Thoracic aorta (tissue), 2 donors: ENCODE measurements at regions not wholly inside any gene's neighbourhood (a gene's known extent, or its start where the extent isn't known, plus 50 kb on each side); places are given as distances from the start of the nearest gene placed in this dataset.
"Not testable (repeated sequence)": the region's sequence is repeated elsewhere in the genome, so short reads cannot be mapped to it uniquely, and the experiment has no call there.

Experiments
- ATAC-seq: fragments of 150-250 bp; one replicate; pipeline ENCODE4 v1.8.0; 2017; ENCODE audit warnings: low read depth; ENCODE audit not compliant: insufficient number of reproducible peaks, low FRiP score
- DNase-seq: peaks from one replicate; pipeline ENCODE4 v3.0.0-alpha.2; 2020; ENCODE audit warnings: low spot score
- H3K27ac ChIP-seq, 2 donors: fragments of 200-600 bp; sonication (generic); 1 replicate in 1 of 2; 2 replicates in 1 of 2; pipeline ENCODE4 v1.5.1; 2016; ENCODE audit warnings: mild to moderate bottlenecking in 2 of 2, moderate library complexity in 2 of 2
- H3K27me3 ChIP-seq: fragments of 200-600 bp; sonication (generic); replicated peaks from 2 replicates; pipeline ENCODE4 v1.6.0; 2016; ENCODE audit warnings: mild to moderate bottlenecking; ENCODE audit not compliant: insufficient read depth
- H3K36me3 ChIP-seq: fragments of 200-600 bp; sonication (generic); one replicate; pipeline ENCODE4 v1.5.1; 2016
- H3K4me1 ChIP-seq, 2 donors: fragments of 200-600 bp; sonication (generic); 1 replicate in 1 of 2; 2 replicates in 1 of 2; pipeline versions ENCODE4 v1.5.1 to v1.6.0; 2016; ENCODE audit warnings: low read depth in 2 of 2, mild to moderate bottlenecking in 1 of 2; ENCODE audit not compliant: control insufficient read depth in 1 of 2
- H3K4me3 ChIP-seq: fragments of 200-600 bp; sonication (generic); 2 replicates; pipeline ENCODE4 v1.5.1; 2016; ENCODE audit warnings: mild to moderate bottlenecking
- H3K9me3 ChIP-seq: fragments of 200-600 bp; sonication (generic); 2 replicates; pipeline ENCODE4 v1.5.1; 2016
- CTCF ChIP-seq: fragments of 200-600 bp; sonication (generic); IDR thresholded peaks from one replicate; pipeline ENCODE4 v1.5.1; 2019; ENCODE audit warnings: antibody characterized with exemption

- H3K27ac ChIP-seq, result no peak overlapping the region
- H3K4me3 ChIP-seq, result no peak overlapping the region
- DNase-seq, result no peak
- no peaks in the 10 kb centered on the region for H3K9me3 ChIP-seq
- H3K36me3 ChIP-seq, result no peaks in the 10 kb centered on the region
- H3K27me3 ChIP-seq, result no peaks in the 10 kb centered on the region
- no peaks in the 10 kb centered on the region for H3K4me1 ChIP-seq
- ATAC-seq, result no peak
- no peak for TF ChIP-seq CTCF
Measured at GRCh38 chr6:142645663-142646062, 299.3 kb downstream of the HIVEP2 start.

- Histone ChIP-seq H3K4me3 (no peak overlapping the region), H3K36me3 (no peaks in the 10 kb centered on the region), H3K27me3 (no peaks in the 10 kb centered on the region), H3K4me1 (no peaks in the 10 kb centered on the region), H3K9me3 (no peaks in the 10 kb centered on the region), H3K27ac (no peak overlapping the region)
- TF ChIP-seq CTCF, result no peak
- DNase-seq (no peak), ATAC-seq (no peak)
Measured at GRCh38 chr6:142647449-142648035, 297.4 kb downstream of the HIVEP2 start.

GRCh38 chr6:142648036-142648451 lies 296.9 kb downstream of the HIVEP2 start:
- Histone ChIP-seq H3K36me3 (no peaks in the 10 kb centered on the region), H3K4me1 (no peaks in the 10 kb centered on the region), H3K9me3 (no peaks in the 10 kb centered on the region), H3K27me3 (no peaks in the 10 kb centered on the region), H3K4me3 (no peak overlapping the region), H3K27ac (no peak overlapping the region)
- ATAC-seq (no peak), DNase-seq (no peak)
- no peak for TF ChIP-seq CTCF

- Histone ChIP-seq H3K9me3 (no peaks in the 10 kb centered on the region), H3K4me3 (no peak overlapping the region), H3K4me1 (no peaks in the 10 kb centered on the region), H3K27me3 (no peaks in the 10 kb centered on the region), H3K27ac (no peak overlapping the region), H3K36me3 (no peaks in the 10 kb centered on the region)
- ATAC-seq (no peak), DNase-seq (no peak)
- TF ChIP-seq CTCF, result no peak
Measured at GRCh38 chr6:142648526-142648925, 296.4 kb downstream of the HIVEP2 start.

GRCh38 chr6:142649438-142650234 lies 295.3 kb downstream of the HIVEP2 start:
- not testable (repeated sequence) for H3K36me3 ChIP-seq, ATAC-seq, H3K4me3 ChIP-seq, H3K27ac ChIP-seq, H3K27me3 ChIP-seq, H3K4me1 ChIP-seq, H3K9me3 ChIP-seq, DNase-seq
